HG03196 (cell line): ENCODE measurements at regions not wholly inside any gene's neighbourhood (a gene's known extent, or its start where the extent isn't known, plus 50 kb on each side); places are given as distances from the start of the nearest gene placed in this dataset.

Experiments
- ATAC-seq: cut with Tn5 transposase; IDR thresholded peaks from one replicate; pipeline ENCODE4 v1.9.1; 2021; ENCODE audit not compliant: unreplicated experiment

DNA sequence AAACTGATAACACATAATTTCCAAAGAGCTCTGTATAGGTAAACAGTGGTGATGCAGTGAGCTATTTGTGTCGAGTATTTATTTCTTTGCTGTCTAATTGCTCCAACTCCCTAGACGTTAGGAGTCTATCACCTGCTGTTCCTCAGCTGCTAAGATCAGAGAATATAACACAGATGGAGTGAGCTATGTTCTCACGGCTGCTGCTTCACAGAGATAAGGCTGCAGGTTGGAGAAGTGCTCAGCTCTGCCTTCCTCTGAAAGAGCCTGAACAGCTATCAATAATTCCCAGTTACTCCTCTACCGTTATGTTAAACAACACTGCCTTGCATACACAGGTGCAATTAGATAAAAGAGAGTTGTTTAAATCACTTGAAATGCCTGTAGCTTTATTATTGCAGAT is 103.2 kb upstream of the MDGA2 start:
- no peak for ATAC-seq

DNA sequence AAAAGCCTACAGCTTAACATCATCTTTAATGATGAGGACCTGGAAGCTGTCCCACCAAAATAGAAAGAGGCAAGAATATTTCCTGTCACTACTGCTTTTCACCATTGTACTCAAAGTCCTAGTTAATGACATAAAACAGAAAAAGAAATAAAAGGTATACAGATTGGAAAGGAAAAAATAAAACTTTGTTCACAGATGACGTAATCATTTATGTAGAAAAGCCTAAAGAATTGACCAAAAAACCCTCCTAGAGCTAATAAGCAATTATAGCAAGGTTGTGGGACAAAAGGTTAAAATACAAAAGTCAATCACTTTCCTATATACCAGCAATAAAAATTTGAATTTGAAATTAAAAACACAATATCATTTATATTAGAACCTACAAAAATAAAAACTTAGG is 97.2 kb upstream of the MDGA2 start:
- ATAC-seq: no peak

DNA sequence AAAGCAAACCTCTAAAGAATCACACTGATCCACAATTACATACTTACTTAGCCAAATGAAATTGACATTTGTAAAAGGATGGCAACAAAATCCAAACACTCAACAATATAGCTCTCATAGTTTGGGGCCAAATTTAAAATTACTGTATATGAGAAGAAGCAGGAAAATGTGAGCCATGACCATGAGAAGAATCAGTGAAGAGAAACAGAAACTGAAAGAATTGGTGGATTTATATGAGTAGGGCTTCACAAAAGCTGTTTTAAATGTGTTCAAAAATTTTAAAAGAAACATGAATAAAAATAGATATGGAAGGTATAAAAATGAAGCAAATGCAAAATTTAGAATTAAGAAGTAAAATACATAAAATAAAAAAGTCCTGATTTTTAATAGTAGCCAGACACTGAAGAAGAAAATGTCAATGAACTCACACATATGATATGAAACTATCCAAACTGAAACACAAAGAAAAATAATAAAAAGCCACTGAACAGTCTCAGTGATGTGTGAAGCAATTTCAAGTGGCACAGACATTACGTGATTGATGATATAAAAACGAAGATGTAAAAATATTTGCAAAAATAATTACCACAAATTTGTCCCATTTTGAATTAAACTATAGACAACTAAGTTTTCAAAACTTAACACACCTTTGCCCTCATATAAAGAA is 87.9 kb upstream of the MDGA2 start:
- no peak for ATAC-seq

DNA sequence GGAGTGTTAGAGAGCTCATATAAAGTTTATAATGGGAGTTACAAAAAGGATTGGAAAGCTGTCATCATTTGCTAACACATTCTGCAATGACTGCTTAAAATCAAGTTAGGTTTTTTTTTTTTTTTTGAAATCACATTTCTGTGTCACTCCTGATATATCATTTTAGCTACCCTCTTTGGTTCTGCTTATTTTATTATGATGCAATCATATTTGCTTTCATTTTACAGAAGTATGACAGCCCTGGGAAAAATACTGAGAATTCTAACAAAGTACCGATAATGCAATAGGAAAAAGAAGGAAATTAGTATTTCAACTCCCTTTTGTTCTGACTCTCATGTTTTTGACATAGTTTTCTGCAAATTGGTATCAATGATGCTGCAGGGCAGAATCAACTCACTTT is 71.6 kb upstream of the MDGA2 start:
- ATAC-seq: no peak

DNA sequence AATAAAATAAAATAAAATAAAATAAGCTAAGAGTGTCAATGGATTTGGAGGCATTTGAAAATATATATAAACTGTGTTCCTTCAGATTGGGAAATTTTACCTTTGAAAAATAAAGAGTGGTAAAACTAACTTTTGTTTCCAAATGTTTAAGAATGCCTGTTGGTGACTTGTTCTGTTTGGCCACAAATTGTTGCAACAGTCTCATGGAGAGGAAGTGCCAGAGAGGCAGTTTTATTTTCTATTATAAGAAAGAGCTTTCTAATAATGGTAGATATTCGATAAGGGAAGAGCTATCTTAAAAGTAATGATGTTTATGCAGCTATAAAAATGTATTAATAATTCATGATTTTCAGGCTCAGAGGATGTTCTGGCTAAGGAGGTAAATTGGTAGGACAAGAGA is 68.8 kb upstream of the MDGA2 start:
- no peak for ATAC-seq

DNA sequence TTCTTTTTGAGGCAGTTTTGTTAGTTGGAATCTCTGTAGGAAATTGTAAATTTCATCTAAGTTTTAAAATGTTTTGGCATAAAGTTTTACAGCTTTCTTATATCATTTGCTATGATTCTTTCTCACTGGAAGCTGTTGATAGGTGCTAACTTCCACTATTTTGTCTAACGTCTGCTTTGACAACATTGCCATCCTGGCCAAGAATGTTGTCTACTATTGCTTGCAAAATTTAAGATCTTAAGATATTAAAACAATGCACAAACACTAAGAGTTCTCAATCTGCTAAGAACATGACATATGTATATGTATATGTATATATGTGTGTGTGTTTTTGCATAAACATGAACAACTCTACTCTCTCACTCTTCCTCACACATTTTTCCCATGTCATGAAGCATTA is 64.1 kb upstream of the MDGA2 start:
- no peak for ATAC-seq

DNA sequence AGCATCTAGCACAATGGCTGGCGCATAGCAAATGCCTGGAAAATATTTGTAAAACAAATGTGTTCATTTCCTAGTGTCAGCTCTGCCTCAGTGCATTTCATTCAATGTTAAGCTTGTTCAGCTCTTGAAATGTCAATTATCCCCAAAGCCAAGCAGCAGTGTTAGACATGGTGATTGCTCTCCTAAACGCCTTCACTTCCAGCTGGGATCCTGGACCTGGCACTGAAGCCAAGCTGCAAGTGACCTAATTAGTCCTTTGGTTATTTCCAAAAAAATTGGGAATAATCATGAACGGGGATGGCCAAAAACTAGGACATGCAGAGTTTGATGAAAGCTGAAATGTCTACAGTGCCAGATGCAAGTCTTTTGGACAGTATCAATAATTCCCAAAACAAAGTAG is 54.9 kb upstream of the MDGA2 start:
- ATAC-seq: no peak
